ENCODE measurements at regions not wholly inside any gene's neighbourhood (a gene's known extent, or its start where the extent isn't known, plus 50 kb on each side); places are given as distances from the start of the nearest gene placed in this dataset.
A peak's percentile ranks its signal among the peaks of the same experiment; 100 is the strongest.

DNA sequence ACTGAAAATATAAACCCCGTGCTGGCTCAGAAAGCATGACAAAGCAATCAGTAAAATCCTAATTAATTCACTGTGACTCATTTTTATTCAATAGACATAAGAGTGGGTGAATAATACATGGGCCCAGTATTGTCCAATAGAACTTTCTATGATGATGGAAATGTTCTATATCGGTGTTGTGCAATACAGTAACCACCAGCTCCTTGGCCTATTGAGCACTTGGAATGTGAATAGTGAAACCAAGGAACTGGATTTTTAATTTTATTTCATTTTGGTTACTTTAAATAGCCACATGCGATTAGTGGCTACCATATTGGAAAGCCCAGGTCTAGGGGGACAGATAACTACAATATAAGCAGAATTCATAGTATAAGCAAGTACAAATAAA is 69.8 kb upstream of the PPP2R3A start:
- intact Hi-C loops (cut with micrococcal nuclease; ENCODE audit: unreplicated experiment), result loop anchor here (5.0 to 10.0 kb wide), 4 partner anchors 101 to 393 kb away; no protein-coding TSS in a partner anchor
- CTCF ChIA-PET, result no interaction called here
- Histone ChIP-seq H3K4me1 (peaks cover 16% of the 10 kb centered on the region), H3K27me3 (replicated peaks; ENCODE audit: control insufficient read depth, insufficient read depth, low read length) (no peaks in the 10 kb centered on the region), H3K4me3 (ENCODE audit: low read depth, low read length) (no peak overlapping the region), H3K9me3 (no peaks in the 10 kb centered on the region), H3K36me3 (ENCODE audit: control insufficient read depth, insufficient read depth, low read length) (no peaks in the 10 kb centered on the region)
- no peak overlapping the region for H3K4me3 Mint-ChIP-seq (ENCODE audit: unreplicated experiment)
- H3K27me3 Mint-ChIP-seq (ENCODE audit: insufficient read depth, unreplicated experiment), result peaks cover 7% of the 10 kb centered on the region
- BruUV-seq (replicated peaks), result no TSS peak
- H3K36me3 Mint-ChIP-seq (ENCODE audit: insufficient read depth, unreplicated experiment), result peaks cover 6% of the 10 kb centered on the region
- POLR2A ChIA-PET, result no interaction called here
- peaks cover 24% of the 10 kb centered on the region for H3K4me1 Mint-ChIP-seq (ENCODE audit: low read depth, unreplicated experiment)
- DNase-seq, result no peak
- no peak overlapping the region for H3K27ac Mint-ChIP-seq (ENCODE audit: unreplicated experiment)
- H3K9me3 Mint-ChIP-seq (ENCODE audit: unreplicated experiment), result peaks cover 2% of the 10 kb centered on the region
- TF ChIP-seq, protein P1, sequence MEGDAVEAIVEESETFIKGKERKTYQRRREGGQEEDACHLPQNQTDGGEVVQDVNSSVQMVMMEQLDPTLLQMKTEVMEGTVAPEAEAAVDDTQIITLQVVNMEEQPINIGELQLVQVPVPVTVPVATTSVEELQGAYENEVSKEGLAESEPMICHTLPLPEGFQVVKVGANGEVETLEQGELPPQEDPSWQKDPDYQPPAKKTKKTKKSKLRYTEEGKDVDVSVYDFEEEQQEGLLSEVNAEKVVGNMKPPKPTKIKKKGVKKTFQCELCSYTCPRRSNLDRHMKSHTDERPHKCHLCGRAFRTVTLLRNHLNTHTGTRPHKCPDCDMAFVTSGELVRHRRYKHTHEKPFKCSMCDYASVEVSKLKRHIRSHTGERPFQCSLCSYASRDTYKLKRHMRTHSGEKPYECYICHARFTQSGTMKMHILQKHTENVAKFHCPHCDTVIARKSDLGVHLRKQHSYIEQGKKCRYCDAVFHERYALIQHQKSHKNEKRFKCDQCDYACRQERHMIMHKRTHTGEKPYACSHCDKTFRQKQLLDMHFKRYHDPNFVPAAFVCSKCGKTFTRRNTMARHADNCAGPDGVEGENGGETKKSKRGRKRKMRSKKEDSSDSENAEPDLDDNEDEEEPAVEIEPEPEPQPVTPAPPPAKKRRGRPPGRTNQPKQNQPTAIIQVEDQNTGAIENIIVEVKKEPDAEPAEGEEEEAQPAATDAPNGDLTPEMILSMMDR (IDR thresholded peaks at IDR 0.05; ENCODE audit: insufficient read depth in 1 of 2, low read depth in 1 of 2, low read length in 1 of 2, severe bottlenecking in 1 of 2, unreplicated experiment in 1 of 2), result no peak

- ChIA-PET POLR2A (no interaction called here), CTCF (no interaction called here)
- Histone ChIP-seq H3K9me3 (no peaks in the 10 kb centered on the region), H3K4me1 (peaks cover 16% of the 10 kb centered on the region), H3K36me3 (ENCODE audit: control insufficient read depth, insufficient read depth, low read length) (no peaks in the 10 kb centered on the region), H3K4me3 (ENCODE audit: low read depth, low read length) (no peak overlapping the region), H3K27me3 (replicated peaks; ENCODE audit: control insufficient read depth, insufficient read depth, low read length) (no peaks in the 10 kb centered on the region)
- H3K27me3 Mint-ChIP-seq (ENCODE audit: insufficient read depth, unreplicated experiment), result peaks cover 9% of the 10 kb centered on the region
- BruUV-seq (replicated peaks), result no TSS peak
- TF ChIP-seq, protein P1 (IDR thresholded peaks at IDR 0.05; ENCODE audit: insufficient read depth in 1 of 2, low read depth in 1 of 2, low read length in 1 of 2, severe bottlenecking in 1 of 2, unreplicated experiment in 1 of 2), result no peak
- H3K27ac Mint-ChIP-seq (ENCODE audit: unreplicated experiment), result peak overlapping the region; percentile 58
- H3K4me1 Mint-ChIP-seq (ENCODE audit: low read depth, unreplicated experiment), result peaks cover 24% of the 10 kb centered on the region
- intact Hi-C loops (cut with micrococcal nuclease; ENCODE audit: unreplicated experiment), result loop anchor here (5.0 to 10.0 kb wide), 4 partner anchors 102 to 394 kb away; no protein-coding TSS in a partner anchor
- H3K36me3 Mint-ChIP-seq (ENCODE audit: insufficient read depth, unreplicated experiment), result peaks cover 6% of the 10 kb centered on the region
- DNase-seq, result peak; percentile 2 to 43
- H3K4me3 Mint-ChIP-seq (ENCODE audit: unreplicated experiment), result no peak overlapping the region
- H3K9me3 Mint-ChIP-seq (ENCODE audit: unreplicated experiment), result peaks cover 10% of the 10 kb centered on the region
Observed at GRCh38 chr3:135896613-135897012, 68.9 kb upstream of the PPP2R3A start.

GRCh38 chr3:135897715-135898114 is 67.8 kb upstream of the PPP2R3A start:
- Histone ChIP-seq H3K4me1 (peaks cover 16% of the 10 kb centered on the region), H3K36me3 (ENCODE audit: control insufficient read depth, insufficient read depth, low read length) (no peaks in the 10 kb centered on the region), H3K4me3 (ENCODE audit: low read depth, low read length) (no peak overlapping the region), H3K9me3 (no peaks in the 10 kb centered on the region), H3K27me3 (replicated peaks; ENCODE audit: control insufficient read depth, insufficient read depth, low read length) (no peaks in the 10 kb centered on the region)
- no TSS peak for BruUV-seq (replicated peaks)
- ChIA-PET POLR2A (no interaction called here), CTCF (interaction anchor here (0.6 kb wide), 1 partner anchor 969 kb away, joined by 3 read pairs; no protein-coding TSS in a partner anchor)
- H3K27ac Mint-ChIP-seq (ENCODE audit: unreplicated experiment), result no peak overlapping the region
- DNase-seq, result no peak
- TF ChIP-seq, protein P1 (IDR thresholded peaks at IDR 0.05; ENCODE audit: insufficient read depth in 1 of 2, low read depth in 1 of 2, low read length in 1 of 2, severe bottlenecking in 1 of 2, unreplicated experiment in 1 of 2), result no peak
- H3K4me3 Mint-ChIP-seq (ENCODE audit: unreplicated experiment), result no peak overlapping the region
- intact Hi-C loops (cut with micrococcal nuclease; ENCODE audit: unreplicated experiment), result loop anchor here (5.0 to 10.0 kb wide), 4 partner anchors 103 to 395 kb away; no protein-coding TSS in a partner anchor
- H3K4me1 Mint-ChIP-seq (ENCODE audit: low read depth, unreplicated experiment), result peaks cover 24% of the 10 kb centered on the region
- peaks cover 3% of the 10 kb centered on the region for H3K27me3 Mint-ChIP-seq (ENCODE audit: insufficient read depth, unreplicated experiment)
- H3K36me3 Mint-ChIP-seq (ENCODE audit: insufficient read depth, unreplicated experiment), result peaks cover 6% of the 10 kb centered on the region
- peaks cover 10% of the 10 kb centered on the region for H3K9me3 Mint-ChIP-seq (ENCODE audit: unreplicated experiment)

Measured in Caco-2 (cell line).